ENCODE measurements at regions not wholly inside any gene's neighbourhood (a gene's known extent, or its start where the extent isn't known, plus 50 kb on each side); places are given as distances from the start of the nearest gene placed in this dataset.

DNA sequence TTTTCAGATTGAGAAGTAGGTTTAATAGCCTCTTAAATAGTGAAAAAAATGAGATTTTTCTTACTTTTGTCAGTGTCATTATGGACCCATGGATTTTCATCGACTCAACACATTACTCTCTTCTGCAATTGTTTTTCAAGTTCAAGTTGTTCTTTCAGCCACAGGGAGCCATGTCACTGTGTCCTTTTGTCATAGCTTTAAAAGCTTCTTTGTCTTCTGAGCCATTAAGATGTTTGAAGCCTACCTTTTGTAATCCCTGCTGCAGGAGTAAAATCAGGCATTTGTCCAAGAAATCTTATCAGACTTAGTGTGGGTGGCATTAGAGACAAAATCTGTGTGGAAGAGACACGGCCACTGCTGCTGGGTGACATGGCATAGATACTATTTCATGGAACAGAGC, 92.8 kb upstream of the ZP4 start:
- TF ChIP-seq, protein P1, sequence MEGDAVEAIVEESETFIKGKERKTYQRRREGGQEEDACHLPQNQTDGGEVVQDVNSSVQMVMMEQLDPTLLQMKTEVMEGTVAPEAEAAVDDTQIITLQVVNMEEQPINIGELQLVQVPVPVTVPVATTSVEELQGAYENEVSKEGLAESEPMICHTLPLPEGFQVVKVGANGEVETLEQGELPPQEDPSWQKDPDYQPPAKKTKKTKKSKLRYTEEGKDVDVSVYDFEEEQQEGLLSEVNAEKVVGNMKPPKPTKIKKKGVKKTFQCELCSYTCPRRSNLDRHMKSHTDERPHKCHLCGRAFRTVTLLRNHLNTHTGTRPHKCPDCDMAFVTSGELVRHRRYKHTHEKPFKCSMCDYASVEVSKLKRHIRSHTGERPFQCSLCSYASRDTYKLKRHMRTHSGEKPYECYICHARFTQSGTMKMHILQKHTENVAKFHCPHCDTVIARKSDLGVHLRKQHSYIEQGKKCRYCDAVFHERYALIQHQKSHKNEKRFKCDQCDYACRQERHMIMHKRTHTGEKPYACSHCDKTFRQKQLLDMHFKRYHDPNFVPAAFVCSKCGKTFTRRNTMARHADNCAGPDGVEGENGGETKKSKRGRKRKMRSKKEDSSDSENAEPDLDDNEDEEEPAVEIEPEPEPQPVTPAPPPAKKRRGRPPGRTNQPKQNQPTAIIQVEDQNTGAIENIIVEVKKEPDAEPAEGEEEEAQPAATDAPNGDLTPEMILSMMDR (IDR thresholded peaks at IDR 0.05; ENCODE audit: insufficient read depth, low read length, poor library complexity, severe bottlenecking) = no peak
- TF ChIP-seq EZH2phosphoT487 (conservative IDR thresholded peaks at IDR 0.05; ENCODE audit: low read length) = no peak
